Effector CD4-positive, alpha-beta T cell (primary cell): ENCODE measurements at regions not wholly inside any gene's neighbourhood (a gene's known extent, or its start where the extent isn't known, plus 50 kb on each side); places are given as distances from the start of the nearest gene placed in this dataset.

ENCODE experiments used
- DNase-seq: peaks from one replicate; pipeline ENCODE4 v3.0.0-alpha.2; 2020

- no peak for DNase-seq
These were observed 568.2 kb upstream of the CCDC54 start for GRCh38 chr3:106809041-106809440.

GRCh38 chr3:106809623-106810299, 567.5 kb upstream of the CCDC54 start:
- DNase-seq, result no peak

- DNase-seq, result no peak
These were observed 566.9 kb upstream of the CCDC54 start for GRCh38 chr3:106810300-106810875.

GRCh38 chr3:106811376-106811775, 565.9 kb upstream of the CCDC54 start:
- no peak for DNase-seq

GRCh38 chr3:106813742-106814141, 563.5 kb upstream of the CCDC54 start:
- no peak for DNase-seq

GRCh38 chr3:106814231-106814630, 563.0 kb upstream of the CCDC54 start:
- no peak for DNase-seq

GRCh38 chr3:106816838-106817237, 560.4 kb upstream of the CCDC54 start:
- DNase-seq, result no peak

- DNase-seq, result no peak
These were observed 559.5 kb upstream of the CCDC54 start for GRCh38 chr3:106817706-106818105.

GRCh38 chr3:106819440-106819839, 557.8 kb upstream of the CCDC54 start:
- DNase-seq, result no peak

GRCh38 chr3:106820726-106821362, 556.4 kb upstream of the CCDC54 start:
- no peak for DNase-seq

GRCh38 chr3:106821801-106822200, 555.4 kb upstream of the CCDC54 start:
- DNase-seq, result no peak

- no peak for DNase-seq
These were observed 555.0 kb upstream of the CCDC54 start for GRCh38 chr3:106822204-106822603.

GRCh38 chr3:106823701-106824100, 553.5 kb upstream of the CCDC54 start:
- DNase-seq, result no peak

- no peak for DNase-seq
These were observed 552.4 kb upstream of the CCDC54 start for GRCh38 chr3:106824856-106825255.

- DNase-seq, result no peak
These were observed 551.2 kb upstream of the CCDC54 start for GRCh38 chr3:106825962-106826605.

GRCh38 chr3:106826791-106827311, 550.4 kb upstream of the CCDC54 start:
- no peak for DNase-seq

- DNase-seq, result no peak
These were observed 549.6 kb upstream of the CCDC54 start for GRCh38 chr3:106827515-106828213.

GRCh38 chr3:106829206-106829605, 548.0 kb upstream of the CCDC54 start:
- DNase-seq, result no peak

GRCh38 chr3:106830334-106830733, 546.9 kb upstream of the CCDC54 start:
- DNase-seq, result no peak

- no peak for DNase-seq
These were observed 540.3 kb upstream of the CCDC54 start for GRCh38 chr3:106836906-106837305.

GRCh38 chr3:106837616-106838015, 539.6 kb upstream of the CCDC54 start:
- DNase-seq, result no peak

GRCh38 chr3:106839576-106840280, 537.5 kb upstream of the CCDC54 start:
- no peak for DNase-seq
